Panc1 (cell line): ENCODE measurements at regions not wholly inside any gene's neighbourhood (a gene's known extent, or its start where the extent isn't known, plus 50 kb on each side); places are given as distances from the start of the nearest gene placed in this dataset.
"Not testable (repeated sequence)": the region's sequence is repeated elsewhere in the genome, so short reads cannot be mapped to it uniquely, and the experiment has no call there.

Source experiments
- ATAC-seq: fragments of 200-7000 bp; cut with Tn5 transposase; 2 replicates; pipeline ENCODE4 v1.9.1; 2020; ENCODE audit warnings: mild to moderate bottlenecking, moderate library complexity
- BruUV-seq: library from RNA; stranded (reverse); fragments of 400-500 nt; replicated peaks from 2 replicates; lab custom pipeline; 2021; lab: Mats Ljungman, UMichigan
- CTCF ChIA-PET: fragments of 300-600 bp; sonication (Branson Sonifier 250); formaldehyde crosslinking; loops from one replicate; lab custom pipeline; 2022; ENCODE audit warnings: antibody characterized with exemption; lab: Charles Lee
- POLR2A ChIA-PET: fragments of 300-600 bp; sonication (Branson Sonifier 250); formaldehyde crosslinking; loops from one replicate; lab custom pipeline; 2022; ENCODE audit warnings: antibody characterized with exemption; lab: Charles Lee
- DNase-seq: peaks from one replicate; pipeline ENCODE4 v3.0.0-alpha.2; 2010; ENCODE audit warnings: low read depth, low spot score
- H3K27ac ChIP-seq: 2 replicates; pipeline ENCODE4 v1.5.1; 2011; ENCODE audit warnings: mild to moderate bottlenecking, low read length, inconsistent platforms
- H3K27me3 ChIP-seq: fragments of 200-500 bp; sonication (Bioruptor generic); 2 replicates; pipeline ENCODE4 v1.6.0; 2014; ENCODE audit warnings: low read length, inconsistent platforms; ENCODE audit not compliant: control insufficient read depth, insufficient read depth
- H3K36me3 ChIP-seq: fragments of 200-500 bp; sonication (Bioruptor generic); 2 replicates; pipeline ENCODE4 v1.5.1; 2014; ENCODE audit warnings: inconsistent platforms, mild to moderate bottlenecking, low read length, moderate library complexity; ENCODE audit not compliant: control insufficient read depth, insufficient read depth
- H3K4me1 ChIP-seq: 2 replicates; pipeline ENCODE4 v1.5.1; 2011; ENCODE audit warnings: inconsistent platforms, mild to moderate bottlenecking, low read length, moderate library complexity; ENCODE audit not compliant: control insufficient read depth, insufficient read depth
- H3K4me3 ChIP-seq, 2 experiments: 2 replicates each; pipeline ENCODE4 v1.5.1; 2011 to 2012; ENCODE audit warnings: low read depth in 2 of 2, low read length in 2 of 2, mild to moderate bottlenecking in 2 of 2, inconsistent platforms in 1 of 2, moderate library complexity in 1 of 2
- H3K9me3 ChIP-seq: fragments of 200-500 bp; sonication (Bioruptor generic); 2 replicates; pipeline ENCODE4 v1.5.1; 2014; ENCODE audit warnings: low read depth, mild to moderate bottlenecking, inconsistent platforms, low read length, moderate library complexity; ENCODE audit not compliant: control insufficient read depth, insufficient read depth
- POLR2AphosphoS5 ChIP-seq: IDR thresholded peaks from 2 replicates; pipeline ENCODE4 v1.6.1; 2012; ENCODE audit warnings: mild to moderate bottlenecking, low read depth, low read length, moderate library complexity
- SIN3A ChIP-seq: IDR thresholded peaks from 2 replicates; pipeline ENCODE4 v1.6.1; 2012; ENCODE audit warnings: low read depth, mild to moderate bottlenecking, low read length, moderate library complexity, borderline replicate concordance; ENCODE audit not compliant: insufficient read depth
- TCF7L2 ChIP-seq: IDR thresholded peaks from 2 replicates; pipeline ENCODE4 v1.6.1; 2011; ENCODE audit warnings: mild to moderate bottlenecking, low read depth, low read length, inconsistent platforms
- in situ Hi-C: cut with HindIII; loops from 2 replicates; pipeline ENCODE4 v1.10.0; 2016; ENCODE audit warnings: low sequenced_read_pairs, low pct_unique_long_range_greater_than_20kb
- intact Hi-C: fragments of 100-400 bp; cut with micrococcal nuclease; formaldehyde crosslinking; loops from one replicate; pipeline ENCODE4 v1.10.0; 2022; ENCODE audit not compliant: unreplicated experiment
- TF ChIP-seq, protein P1 (sequence below), 2 experiments: IDR thresholded peaks; 2 replicates each; pipeline ENCODE4 v1.6.1; 2011 to 2012; ENCODE audit warnings: low read depth in 2 of 2, control low read depth in 1 of 2, low read length in 1 of 2, mild to moderate bottlenecking in 1 of 2, moderate library complexity in 1 of 2; ENCODE audit not compliant: insufficient read depth in 1 of 2
- TF ChIP-seq, protein P2 (sequence below): fragments of 450-650 bp; IDR thresholded peaks from 2 replicates; pipeline ENCODE4 v1.5.1; 2017; ENCODE audit warnings: mild to moderate bottlenecking

DNA sequence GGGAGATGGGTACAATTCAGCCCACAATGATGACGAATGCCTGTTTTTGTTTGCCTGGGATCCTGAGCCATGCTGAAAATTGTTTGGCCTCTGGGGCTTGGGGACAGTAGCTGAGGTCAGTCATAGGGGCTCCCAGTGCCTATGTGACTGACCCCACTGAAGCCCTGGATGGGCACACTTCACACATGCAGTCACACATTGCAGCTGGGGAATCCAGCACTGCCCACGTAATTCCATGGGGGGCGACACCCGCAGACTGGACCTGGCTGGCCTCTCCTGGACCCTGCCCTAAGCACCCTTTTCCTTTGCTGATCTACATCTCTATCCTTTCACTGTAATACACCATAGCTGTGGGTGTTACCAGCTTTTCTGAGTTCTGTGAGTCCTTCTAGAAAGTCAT lies 295.2 kb upstream of the HS6ST1 start:
- no peak overlapping the region for H3K27ac ChIP-seq
- no peak overlapping the region for H3K4me3 ChIP-seq
- in situ Hi-C loops (no loop called here), intact Hi-C loops (no loop called here)
- no peaks in the 10 kb centered on the region for H3K36me3 ChIP-seq
- DNase-seq (no peak), ATAC-seq (no peak)
- ChIA-PET CTCF (no interaction called here), POLR2A (no interaction called here)
- H3K9me3 ChIP-seq, result no peaks in the 10 kb centered on the region
- no TSS peak for BruUV-seq
- no peaks in the 10 kb centered on the region; the same call in 1 of the 2 replicates for H3K4me1 ChIP-seq
- TF ChIP-seq POLR2AphosphoS5 (no peak), SIN3A (no peak)
- TF ChIP-seq, protein P1, sequence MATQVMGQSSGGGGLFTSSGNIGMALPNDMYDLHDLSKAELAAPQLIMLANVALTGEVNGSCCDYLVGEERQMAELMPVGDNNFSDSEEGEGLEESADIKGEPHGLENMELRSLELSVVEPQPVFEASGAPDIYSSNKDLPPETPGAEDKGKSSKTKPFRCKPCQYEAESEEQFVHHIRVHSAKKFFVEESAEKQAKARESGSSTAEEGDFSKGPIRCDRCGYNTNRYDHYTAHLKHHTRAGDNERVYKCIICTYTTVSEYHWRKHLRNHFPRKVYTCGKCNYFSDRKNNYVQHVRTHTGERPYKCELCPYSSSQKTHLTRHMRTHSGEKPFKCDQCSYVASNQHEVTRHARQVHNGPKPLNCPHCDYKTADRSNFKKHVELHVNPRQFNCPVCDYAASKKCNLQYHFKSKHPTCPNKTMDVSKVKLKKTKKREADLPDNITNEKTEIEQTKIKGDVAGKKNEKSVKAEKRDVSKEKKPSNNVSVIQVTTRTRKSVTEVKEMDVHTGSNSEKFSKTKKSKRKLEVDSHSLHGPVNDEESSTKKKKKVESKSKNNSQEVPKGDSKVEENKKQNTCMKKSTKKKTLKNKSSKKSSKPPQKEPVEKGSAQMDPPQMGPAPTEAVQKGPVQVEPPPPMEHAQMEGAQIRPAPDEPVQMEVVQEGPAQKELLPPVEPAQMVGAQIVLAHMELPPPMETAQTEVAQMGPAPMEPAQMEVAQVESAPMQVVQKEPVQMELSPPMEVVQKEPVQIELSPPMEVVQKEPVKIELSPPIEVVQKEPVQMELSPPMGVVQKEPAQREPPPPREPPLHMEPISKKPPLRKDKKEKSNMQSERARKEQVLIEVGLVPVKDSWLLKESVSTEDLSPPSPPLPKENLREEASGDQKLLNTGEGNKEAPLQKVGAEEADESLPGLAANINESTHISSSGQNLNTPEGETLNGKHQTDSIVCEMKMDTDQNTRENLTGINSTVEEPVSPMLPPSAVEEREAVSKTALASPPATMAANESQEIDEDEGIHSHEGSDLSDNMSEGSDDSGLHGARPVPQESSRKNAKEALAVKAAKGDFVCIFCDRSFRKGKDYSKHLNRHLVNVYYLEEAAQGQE (IDR thresholded peaks at IDR 0.05; ENCODE audit: insufficient read depth in 1 of 2, low read depth in 2 of 2, low read length in 1 of 2), result no peak
- H3K27me3 ChIP-seq, result no peaks in the 10 kb centered on the region

DNA sequence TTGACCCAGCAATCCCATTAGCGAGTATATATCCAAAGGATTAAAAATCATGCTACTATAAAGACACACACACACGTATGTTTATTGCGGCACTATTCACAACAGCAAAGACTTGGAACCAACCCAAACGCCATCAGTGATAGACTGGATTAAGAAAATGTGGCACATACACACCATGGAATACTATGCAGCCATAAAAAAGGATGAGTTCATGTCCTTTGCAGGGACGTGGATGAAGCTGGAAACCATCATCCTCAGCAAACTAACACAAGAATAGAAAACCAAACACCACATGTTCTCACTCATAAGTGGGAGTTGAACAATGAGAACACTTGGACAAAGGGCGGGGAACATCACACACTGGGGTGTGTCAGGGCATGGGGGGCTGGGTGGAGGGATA lies 296.2 kb upstream of the HS6ST1 start:
- CTCF ChIA-PET, H3K4me3 ChIP-seq, H3K27me3 ChIP-seq, DNase-seq, H3K9me3 ChIP-seq, intact Hi-C loops, BruUV-seq, H3K36me3 ChIP-seq, H3K27ac ChIP-seq, in situ Hi-C loops, POLR2A ChIA-PET, ATAC-seq, H3K4me1 ChIP-seq: not testable (repeated sequence)

DNA sequence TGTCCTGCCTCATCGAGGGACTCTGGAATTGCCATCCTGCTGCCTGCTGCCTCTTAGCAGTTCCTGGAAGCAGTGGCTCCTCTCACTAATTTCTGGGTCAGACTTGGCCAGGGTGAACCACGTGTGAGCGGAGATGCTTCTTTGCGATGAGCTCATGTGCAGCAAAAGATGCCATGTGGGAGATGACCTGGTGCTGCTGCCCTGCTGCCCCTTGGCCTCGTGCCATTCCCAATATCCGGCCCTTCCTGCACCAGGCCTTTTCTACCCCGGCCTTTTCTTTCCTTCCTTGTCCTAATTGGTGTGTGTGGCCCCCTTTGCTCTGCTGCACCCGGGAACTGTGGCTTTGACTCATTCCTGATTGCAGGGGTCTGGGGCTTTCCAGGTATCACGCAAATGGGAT lies 296.9 kb upstream of the HS6ST1 start:
- H3K36me3 ChIP-seq, result no peaks in the 10 kb centered on the region
- no peak for ATAC-seq
- H3K4me3 ChIP-seq, result no peak overlapping the region
- CTCF ChIA-PET, result no interaction called here
- POLR2A ChIA-PET, result no interaction called here
- TF ChIP-seq, protein P1 (IDR thresholded peaks at IDR 0.05; ENCODE audit: insufficient read depth in 1 of 2, low read depth in 2 of 2, low read length in 1 of 2), result no peak
- no peak for TF ChIP-seq SIN3A
- TF ChIP-seq TCF7L2, result no peak
- TF ChIP-seq, protein P2, sequence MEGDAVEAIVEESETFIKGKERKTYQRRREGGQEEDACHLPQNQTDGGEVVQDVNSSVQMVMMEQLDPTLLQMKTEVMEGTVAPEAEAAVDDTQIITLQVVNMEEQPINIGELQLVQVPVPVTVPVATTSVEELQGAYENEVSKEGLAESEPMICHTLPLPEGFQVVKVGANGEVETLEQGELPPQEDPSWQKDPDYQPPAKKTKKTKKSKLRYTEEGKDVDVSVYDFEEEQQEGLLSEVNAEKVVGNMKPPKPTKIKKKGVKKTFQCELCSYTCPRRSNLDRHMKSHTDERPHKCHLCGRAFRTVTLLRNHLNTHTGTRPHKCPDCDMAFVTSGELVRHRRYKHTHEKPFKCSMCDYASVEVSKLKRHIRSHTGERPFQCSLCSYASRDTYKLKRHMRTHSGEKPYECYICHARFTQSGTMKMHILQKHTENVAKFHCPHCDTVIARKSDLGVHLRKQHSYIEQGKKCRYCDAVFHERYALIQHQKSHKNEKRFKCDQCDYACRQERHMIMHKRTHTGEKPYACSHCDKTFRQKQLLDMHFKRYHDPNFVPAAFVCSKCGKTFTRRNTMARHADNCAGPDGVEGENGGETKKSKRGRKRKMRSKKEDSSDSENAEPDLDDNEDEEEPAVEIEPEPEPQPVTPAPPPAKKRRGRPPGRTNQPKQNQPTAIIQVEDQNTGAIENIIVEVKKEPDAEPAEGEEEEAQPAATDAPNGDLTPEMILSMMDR, result no peak
- no peak for TF ChIP-seq POLR2AphosphoS5
- BruUV-seq, result no TSS peak
- no peaks in the 10 kb centered on the region; the same call in 1 of the 2 replicates for H3K4me1 ChIP-seq
- DNase-seq, result no peak
- no peaks in the 10 kb centered on the region for H3K27me3 ChIP-seq
- in situ Hi-C loops, result no loop called here
- no peak overlapping the region for H3K27ac ChIP-seq
- intact Hi-C loops, result no loop called here
- H3K9me3 ChIP-seq, result no peaks in the 10 kb centered on the region
